GM21723 (cell line): ENCODE measurements at regions not wholly inside any gene's neighbourhood (a gene's known extent, or its start where the extent isn't known, plus 50 kb on each side); places are given as distances from the start of the nearest gene placed in this dataset.
"Not testable (repeated sequence)": the region's sequence is repeated elsewhere in the genome, so short reads cannot be mapped to it uniquely, and the experiment has no call there.

Experiments used
- ATAC-seq: cut with Tn5 transposase; IDR thresholded peaks from one replicate; pipeline ENCODE4 v1.9.1; 2021; ENCODE audit warnings: mild to moderate bottlenecking, moderate library complexity; ENCODE audit not compliant: unreplicated experiment

GRCh38 chr10:109809954-109810353 lies 113.4 kb downstream of the XPNPEP1 start:
- not testable (repeated sequence) for ATAC-seq

- ATAC-seq = not testable (repeated sequence)
Observed at GRCh38 chr10:109801191-109801590, 122.1 kb downstream of the XPNPEP1 start.

GRCh38 chr10:109790647-109791046 lies 132.7 kb downstream of the XPNPEP1 start:
- no peak for ATAC-seq

GRCh38 chr10:109784236-109784635 lies 139.1 kb downstream of the XPNPEP1 start:
- ATAC-seq = no peak

GRCh38 chr10:109783286-109783685 lies 140.0 kb downstream of the XPNPEP1 start:
- no peak for ATAC-seq

- ATAC-seq = no peak
Observed at GRCh38 chr10:109780997-109781396, 142.3 kb downstream of the XPNPEP1 start.

GRCh38 chr10:109778993-109779392 lies 144.3 kb downstream of the XPNPEP1 start:
- ATAC-seq = no peak

DNA sequence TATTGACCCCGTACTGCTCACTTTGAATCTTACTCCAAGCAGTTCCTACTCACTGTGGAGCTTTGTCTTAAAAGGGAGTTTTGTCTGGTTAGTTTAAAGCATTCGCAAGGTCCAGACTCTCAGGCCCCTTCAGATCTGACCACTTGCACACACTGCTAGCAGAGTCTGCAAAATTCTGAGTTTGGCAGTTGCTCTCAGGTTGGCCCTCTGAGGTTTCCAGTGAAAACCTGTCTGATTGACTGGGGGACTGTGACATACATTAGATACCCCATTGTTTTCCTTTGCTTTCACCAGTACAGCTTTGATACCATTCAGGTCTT lies 149.2 kb downstream of the XPNPEP1 start:
- peak; percentile 28 for ATAC-seq

- peak; percentile 65 for ATAC-seq
Observed at GRCh38 chr10:109773288-109774120, 149.8 kb downstream of the XPNPEP1 start.

- no peak for ATAC-seq
Observed at GRCh38 chr10:109770663-109771062, 152.6 kb downstream of the XPNPEP1 start.

GRCh38 chr10:109769966-109770365 lies 153.3 kb downstream of the XPNPEP1 start:
- no peak for ATAC-seq

DNA sequence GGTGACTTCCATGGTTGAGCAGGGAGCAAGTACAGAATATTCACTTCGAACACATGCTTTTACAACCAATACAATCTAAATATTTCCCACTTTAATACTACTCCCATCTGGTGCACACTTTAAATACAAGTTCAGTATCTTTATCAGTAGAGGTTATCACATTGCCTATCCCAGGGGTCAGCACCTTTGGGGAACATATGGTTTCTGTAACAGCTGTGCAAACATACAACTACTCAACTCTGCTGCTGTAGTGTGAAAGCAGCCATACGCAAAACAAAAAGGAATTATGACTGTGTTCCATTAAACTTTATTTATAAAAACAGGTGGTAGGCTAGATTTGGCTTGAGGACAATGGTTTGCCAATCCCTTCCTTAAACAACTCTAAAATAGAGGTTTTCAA lies 157.5 kb downstream of the XPNPEP1 start:
- no peak for ATAC-seq

DNA sequence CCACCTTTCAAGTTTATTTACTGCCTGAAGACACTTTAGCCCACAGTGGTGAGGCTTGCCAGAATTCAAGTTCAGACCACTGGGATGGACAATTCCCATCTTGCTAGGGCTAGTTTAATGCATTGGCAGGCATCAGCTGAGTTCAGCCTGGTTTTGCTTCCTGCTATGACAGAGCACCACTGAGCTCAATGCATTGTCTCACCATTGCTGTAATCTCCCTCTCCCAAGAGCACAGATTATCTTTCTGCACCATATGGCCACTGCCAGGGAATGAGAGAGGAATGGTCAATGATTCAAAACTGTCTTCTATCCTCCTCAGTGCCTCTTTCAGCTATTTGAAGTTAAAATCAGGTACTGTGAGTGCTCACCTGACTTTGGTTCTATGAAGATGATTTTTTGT lies 160.8 kb downstream of the XPNPEP1 start:
- ATAC-seq = no peak

DNA sequence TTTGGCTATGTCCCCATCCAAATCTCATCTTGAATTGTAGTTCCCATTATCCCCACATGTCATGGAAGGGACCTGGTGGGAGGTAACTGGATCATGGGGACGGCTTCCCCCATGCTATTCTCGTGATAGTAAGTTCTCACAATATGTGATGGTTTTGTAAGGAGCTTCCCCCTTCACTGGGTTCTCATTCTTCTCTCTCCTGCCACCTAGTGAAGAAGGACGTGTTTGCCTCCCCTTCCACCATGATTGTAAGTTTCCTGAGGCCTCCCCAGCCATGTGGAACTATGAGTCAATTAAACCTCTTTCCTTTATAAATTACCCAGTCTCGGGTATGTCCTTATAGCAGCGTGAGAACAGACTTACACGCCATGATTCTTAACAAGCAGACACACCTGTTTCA lies 165.6 kb downstream of the XPNPEP1 start:
- ATAC-seq = not testable (repeated sequence)

DNA sequence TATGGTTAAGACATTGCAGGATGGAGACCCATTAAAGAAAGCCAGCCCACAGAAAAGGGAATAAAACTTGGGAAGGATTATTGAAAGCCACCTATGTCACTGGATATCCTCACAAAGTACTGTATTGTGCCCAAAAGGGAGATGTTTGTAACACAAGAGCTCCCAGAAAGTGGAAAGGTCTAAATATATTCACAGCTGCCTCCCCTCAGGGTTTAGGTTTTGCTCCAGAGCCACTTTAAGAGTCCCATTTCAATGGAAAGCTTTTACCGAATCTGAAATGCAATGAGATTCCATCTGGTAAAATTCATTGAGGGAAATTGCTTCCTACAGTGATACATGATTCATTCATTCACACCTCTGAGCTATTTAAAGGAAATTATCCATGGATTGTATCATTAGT lies 176.4 kb downstream of the XPNPEP1 start:
- no peak for ATAC-seq

DNA sequence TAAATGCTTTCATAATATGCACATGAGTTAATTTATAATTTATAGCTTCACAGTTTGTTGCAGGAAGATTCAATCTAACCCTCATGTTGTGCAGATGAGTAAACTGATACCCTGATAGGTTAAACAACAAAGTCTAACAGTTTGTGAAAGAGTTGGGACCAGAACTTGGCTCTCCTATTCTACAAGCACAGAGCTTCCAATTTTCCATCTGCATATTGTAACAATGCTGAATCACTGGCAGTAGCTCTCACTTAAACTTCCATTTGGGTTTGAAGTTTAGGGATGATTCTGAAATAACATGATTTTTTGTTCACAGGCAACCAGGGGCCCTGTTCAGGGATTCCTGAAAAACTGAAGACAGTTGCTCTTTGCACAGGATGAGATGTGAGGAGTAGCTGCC lies 179.3 kb downstream of the XPNPEP1 start:
- no peak for ATAC-seq

- no peak for ATAC-seq
Observed at GRCh38 chr10:109743574-109743973, 179.7 kb downstream of the XPNPEP1 start.

DNA sequence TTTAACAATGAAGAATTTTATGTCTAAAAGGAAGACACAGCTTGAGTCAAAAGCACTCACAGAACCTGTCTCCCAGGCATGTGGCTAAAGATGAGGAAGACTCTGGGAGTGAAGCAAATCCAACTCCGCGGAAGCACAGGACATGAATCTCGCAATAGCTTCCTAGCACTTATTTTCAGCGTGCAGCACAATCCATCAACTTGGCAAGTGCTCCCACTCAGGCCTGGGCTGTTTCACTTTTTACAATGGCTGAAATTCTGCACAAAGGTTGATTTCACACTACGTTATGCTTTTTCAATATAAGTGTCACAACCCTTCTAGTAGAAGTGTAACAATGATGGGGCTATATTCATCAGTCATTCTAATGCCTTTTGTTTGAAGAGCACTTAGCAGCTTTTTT lies 180.2 kb downstream of the XPNPEP1 start:
- no peak for ATAC-seq

- no peak for ATAC-seq
Observed at GRCh38 chr10:109741712-109742111, 181.6 kb downstream of the XPNPEP1 start.

DNA sequence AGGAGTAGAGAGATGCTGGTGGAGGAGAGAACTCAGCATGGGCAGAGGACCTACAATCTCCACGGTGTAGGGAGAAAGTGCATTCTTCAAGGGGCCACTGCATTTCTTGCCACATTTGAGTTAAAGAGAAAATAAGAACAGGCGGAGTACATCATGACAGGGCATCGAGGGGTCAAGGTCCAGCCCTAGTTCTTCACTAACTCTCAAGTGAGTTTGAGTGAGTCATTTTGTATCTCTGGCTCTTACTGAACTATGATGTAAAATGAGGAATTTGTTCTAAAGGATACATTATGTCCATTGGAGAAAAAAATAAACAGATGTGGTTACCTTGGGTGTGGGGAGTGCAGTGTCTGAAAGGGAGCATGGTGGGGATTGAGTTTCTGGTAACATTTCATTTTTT lies 182.9 kb downstream of the XPNPEP1 start:
- no peak for ATAC-seq

- no peak for ATAC-seq
Observed at GRCh38 chr10:109737626-109738025, 185.7 kb downstream of the XPNPEP1 start.

GRCh38 chr10:109737009-109737408 lies 186.3 kb downstream of the XPNPEP1 start:
- no peak for ATAC-seq

GRCh38 chr10:109735776-109736175 lies 187.5 kb downstream of the XPNPEP1 start:
- no peak for ATAC-seq
